ENCODE measurements at regions not wholly inside any gene's neighbourhood (a gene's known extent, or its start where the extent isn't known, plus 50 kb on each side); places are given as distances from the start of the nearest gene placed in this dataset.

DNA sequence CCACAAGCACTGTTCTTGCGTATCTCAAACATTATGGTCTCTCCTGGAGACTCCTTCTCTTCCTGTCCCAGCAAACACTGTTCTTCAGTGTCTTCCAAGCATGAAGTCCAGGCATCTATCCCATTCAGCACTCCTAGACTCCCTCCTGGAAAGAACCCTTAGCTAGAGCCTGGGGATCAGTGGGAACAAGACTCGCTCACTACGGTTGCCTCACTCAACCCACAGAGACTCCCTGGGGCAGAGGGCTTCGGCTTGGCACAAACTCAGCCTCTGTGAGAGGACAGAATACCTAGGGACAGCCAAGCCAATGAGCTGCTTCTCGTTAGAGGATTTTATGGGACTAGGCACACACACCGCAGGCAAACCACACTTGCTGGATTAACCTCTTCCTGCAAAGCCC lies 86.5 kb upstream of the IPO9 start:
- Histone ChIP-seq H3K4me1 (ENCODE audit: control insufficient read depth, insufficient read depth, low read length) (peaks cover under 1% of the 10 kb centered on the region; the same call in 1 of the 2 replicates), H3K27ac (ENCODE audit: control insufficient read depth, insufficient read depth) (no peak overlapping the region), H3K27me3 (replicated peaks in 1 of 2; ENCODE audit: control insufficient read depth in 2 of 2, insufficient read depth in 2 of 2, low read length in 1 of 2) (peaks cover 0 to 4% of the 10 kb centered on the region in 2 experiments; a peak in 2 of 4 replicates), H3K4me3 (no peak overlapping the region), H3K9ac (ENCODE audit: control insufficient read depth, insufficient read depth, low read length) (no peak overlapping the region), H3K36me3 (ENCODE audit: control insufficient read depth in 2 of 2, insufficient read depth in 2 of 2, low read length in 1 of 2) (no peaks in the 10 kb centered on the region), H3K4me2 (ENCODE audit: control insufficient read depth, insufficient read depth) (no peak overlapping the region), H3K79me2 (ENCODE audit: control insufficient read depth, insufficient read depth, low read length) (no peaks in the 10 kb centered on the region), H4K20me1 (ENCODE audit: control insufficient read depth, insufficient read depth) (no peaks in the 10 kb centered on the region), H3K9me3 (replicated peaks; ENCODE audit: control insufficient read depth, insufficient read depth, low read length) (no peaks in the 10 kb centered on the region), H2AFZ (ENCODE audit: control insufficient read depth, low read depth, low read length) (no peak overlapping the region)
- TF ChIP-seq SMC3 (IDR thresholded peaks at IDR 0.05; ENCODE audit: borderline replicate concordance, low read length) (no peak), LARP7 (IDR thresholded peaks at IDR 0.05) (no peak), NR2C2 (IDR thresholded peaks at IDR 0.05; ENCODE audit: borderline replicate concordance, control insufficient read depth, insufficient read length, low read depth) (no peak), STAT3 (IDR thresholded peaks at IDR 0.05; ENCODE audit: low read depth, low read length) (no peak)
- FAIRE-seq (no peak), DNase-seq (ENCODE audit: low read depth, low spot score) (no peak), ATAC-seq (no peak)
- intact Hi-C loops (cut with micrococcal nuclease; ENCODE audit: unreplicated experiment) (no loop called here), in situ Hi-C loops (cut with MboI) (no loop called here)
- no TSS peak for BruUV-seq (replicated peaks)
- POLR2A ChIA-PET = no interaction called here
- CTCF ChIA-PET = interaction anchor here (1.2 kb wide), 2 partner anchors 33 to 37 kb away, joined by 3 read pairs; no protein-coding TSS in a partner anchor
- WGBS (ENCODE audit: insufficient coverage, insufficient replicate concordance, low lambda C conversion rate, missing lambda C conversion rate) = 31% methylated on average over 6 of the region's 6 CpGs
- RAD21 ChIA-PET (ENCODE audit: unreplicated experiment) = no interaction called here
- SMC1A ChIA-PET (ENCODE audit: uncharacterized antibody, unreplicated experiment) = interaction anchor here (0.9 kb wide), 1 partner anchor 10 kb away, joined by 3 read pairs; no protein-coding TSS in a partner anchor

- no peaks in the 10 kb centered on the region for H3K36me3 ChIP-seq (ENCODE audit: control insufficient read depth in 2 of 2, insufficient read depth in 2 of 2, low read length in 1 of 2)
- SMC1A ChIA-PET (ENCODE audit: uncharacterized antibody, unreplicated experiment) = interaction anchor here (0.9 kb wide), 1 partner anchor 9 kb away, joined by 3 read pairs; no protein-coding TSS in a partner anchor
- intact Hi-C loops (cut with micrococcal nuclease; ENCODE audit: unreplicated experiment) (no loop called here), in situ Hi-C loops (cut with MboI) (no loop called here)
- TF ChIP-seq CREM (IDR thresholded peaks at IDR 0.05; ENCODE audit: low read depth) (no peak), CBFB (IDR thresholded peaks at IDR 0.05; ENCODE audit: low read depth) (no peak), CHD4 (IDR thresholded peaks at IDR 0.05) (no peak), KAT2A (conservative IDR thresholded peaks at IDR 0.05; ENCODE audit: control insufficient read depth, low read depth, low read length) (no peak), IKZF1 (conservative IDR thresholded peaks at IDR 0.05) (no peak), MTA2 (IDR thresholded peaks at IDR 0.05; ENCODE audit: low read depth) (no peak), ZNF384 (IDR thresholded peaks at IDR 0.05; ENCODE audit: borderline replicate concordance, low read depth, low read length) (no peak), HDAC6 (IDR thresholded peaks at IDR 0.05; ENCODE audit: unreplicated experiment) (no peak), STAT3 (IDR thresholded peaks at IDR 0.05; ENCODE audit: low read depth, low read length) (no peak), ZBED1 (IDR thresholded peaks at IDR 0.05; ENCODE audit: borderline replicate concordance) (no peak)
- H3K9ac ChIP-seq (ENCODE audit: control insufficient read depth, insufficient read depth, low read length) = no peak overlapping the region
- H2AFZ ChIP-seq (ENCODE audit: control insufficient read depth, low read depth, low read length) = no peak overlapping the region
- BruUV-seq (replicated peaks) = no TSS peak
- RAD21 ChIA-PET (ENCODE audit: unreplicated experiment) = no interaction called here
- H3K4me1 ChIP-seq (ENCODE audit: control insufficient read depth, insufficient read depth, low read length) = no peaks in the 10 kb centered on the region
- no peaks in the 10 kb centered on the region for H3K79me2 ChIP-seq (ENCODE audit: control insufficient read depth, insufficient read depth, low read length)
- ATAC-seq = no peak
- peaks cover 0 to 4% of the 10 kb centered on the region in 2 experiments; a peak in 2 of 4 replicates for H3K27me3 ChIP-seq (replicated peaks in 1 of 2; ENCODE audit: control insufficient read depth in 2 of 2, insufficient read depth in 2 of 2, low read length in 1 of 2)
- H3K9me3 ChIP-seq (replicated peaks; ENCODE audit: control insufficient read depth, insufficient read depth, low read length) = no peaks in the 10 kb centered on the region
- POLR2A ChIA-PET = no interaction called here
- DNase-seq (ENCODE audit: low read depth, low spot score) = no peak
- FAIRE-seq = no peak
- WGBS (ENCODE audit: insufficient coverage, insufficient replicate concordance, low lambda C conversion rate, missing lambda C conversion rate) = 16% methylated on average over 5 of the region's 5 CpGs
- H4K20me1 ChIP-seq (ENCODE audit: control insufficient read depth, insufficient read depth) = no peaks in the 10 kb centered on the region
- H3K4me2 ChIP-seq (ENCODE audit: control insufficient read depth, insufficient read depth) = no peak overlapping the region
- no peak overlapping the region for H3K27ac ChIP-seq (ENCODE audit: control insufficient read depth, insufficient read depth)
- CTCF ChIA-PET = interaction anchor here (0.7 to 1.2 kb wide), 2 partner anchors 34 to 155 kb away, joined by 3 read pairs; no protein-coding TSS in a partner anchor
- no peak overlapping the region for H3K4me3 ChIP-seq
Observed at GRCh38 chr1:201742955-201743805, 85.8 kb upstream of the IPO9 start.

Data from GM12878 (cell line).